Natural killer cell treated with Interleukin-12 subunit alpha and Interleukin-12 subunit beta and Interleukin-15 and Interleukin-18, amount 100 ng/mL, for 72 hours (primary cell): ENCODE measurements at regions not wholly inside any gene's neighbourhood (a gene's known extent, or its start where the extent isn't known, plus 50 kb on each side); places are given as distances from the start of the nearest gene placed in this dataset.
A peak's percentile ranks its signal among the peaks of the same experiment; 100 is the strongest.

Source experiments
- ATAC-seq, 2 donors: fragments of 150-1000 bp; cut with Tn5 transposase in 1 of 2; sonication (Bioruptor Pico), chemical (Tn5 transposase) in 1 of 2; 2 replicates each; pipeline ENCODE4 v1.10.0; 2021
- DNase-seq: peaks from one replicate; pipeline ENCODE4 v3.0.0; 2022; ENCODE audit warnings: low spot score
- H3K27ac Mint-ChIP-seq, 2 donors: 1 replicate in 1 of 2; 2 replicates in 1 of 2; pipeline ENCODE4 v1.8.0; 2022; ENCODE audit warnings: mixed read lengths in 2 of 2, mild to moderate bottlenecking in 1 of 2, moderate library complexity in 1 of 2
- H3K27me3 Mint-ChIP-seq, 2 donors: 1 replicate in 1 of 2; 2 replicates in 1 of 2; pipeline ENCODE4 v1.8.0; 2022; ENCODE audit warnings: mixed read lengths in 2 of 2
- H3K36me3 Mint-ChIP-seq: one replicate; pipeline ENCODE4 v1.8.0; 2022; ENCODE audit warnings: mixed read lengths
- H3K4me1 Mint-ChIP-seq, 2 donors: 1 replicate in 1 of 2; 2 replicates in 1 of 2; pipeline ENCODE4 v1.8.0; 2022; ENCODE audit warnings: low read depth in 2 of 2, mixed read lengths in 2 of 2, mild to moderate bottlenecking in 1 of 2
- H3K4me3 Mint-ChIP-seq: one replicate; pipeline ENCODE4 v1.8.0; 2022; ENCODE audit warnings: mixed read lengths
- H3K9me3 Mint-ChIP-seq: 2 replicates; pipeline ENCODE4 v1.8.0; 2022; ENCODE audit warnings: mixed read lengths

DNA sequence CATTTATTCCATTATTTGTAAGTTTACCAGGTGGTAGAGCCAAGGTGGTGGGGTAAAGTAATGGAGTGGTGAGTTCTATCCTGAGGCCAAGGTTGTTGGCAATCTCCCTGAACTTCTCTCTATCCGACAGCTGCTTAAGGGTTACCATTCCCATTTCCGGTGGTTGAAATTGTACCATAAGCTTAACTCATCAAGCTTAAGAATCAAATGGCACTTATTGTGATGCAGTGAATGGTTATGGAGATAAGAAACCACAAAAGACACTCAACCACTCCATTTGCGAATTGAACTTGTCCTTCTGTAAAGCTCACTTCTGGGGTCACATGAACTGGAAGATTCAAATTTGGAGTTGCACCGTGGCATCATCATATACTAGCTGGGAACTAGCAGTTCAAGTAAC, 287.4 kb upstream of the SLCO3A1 start:
- Mint-ChIP-seq H3K36me3 (no peaks in the 10 kb centered on the region), H3K27ac (no peak overlapping the region), H3K27me3 (peaks cover 32 to 48% of the 10 kb centered on the region in 2 donors), H3K4me3 (no peak overlapping the region), H3K9me3 (no peaks in the 10 kb centered on the region), H3K4me1 (no peaks in the 10 kb centered on the region)
- ATAC-seq (no peak), DNase-seq (no peak)

DNA sequence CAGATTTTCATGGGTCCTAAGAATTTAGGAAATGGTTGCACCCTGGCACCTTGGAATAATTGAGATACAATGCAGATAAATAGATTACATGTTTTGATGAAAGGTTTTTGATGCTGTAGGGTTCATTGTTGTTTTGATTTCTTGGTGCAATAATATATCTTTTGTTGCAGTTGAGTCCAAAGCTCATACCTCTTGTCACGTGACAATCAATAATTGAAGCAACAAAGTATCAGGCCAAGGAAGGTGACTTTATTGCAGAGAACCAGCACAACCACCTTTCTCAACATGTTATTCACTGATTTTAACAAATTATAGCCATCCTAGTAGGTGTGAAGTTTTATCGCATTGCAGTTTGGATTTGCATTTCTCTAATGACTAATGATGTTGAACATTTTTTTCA, 285.5 kb upstream of the SLCO3A1 start:
- DNase-seq: no peak
- no peaks in the 10 kb centered on the region for H3K9me3 Mint-ChIP-seq
- no peaks in the 10 kb centered on the region for H3K36me3 Mint-ChIP-seq
- H3K4me3 Mint-ChIP-seq: no peak overlapping the region
- no peak for ATAC-seq
- no peaks in the 10 kb centered on the region for H3K4me1 Mint-ChIP-seq
- H3K27me3 Mint-ChIP-seq: peaks cover 24 to 38% of the 10 kb centered on the region in 2 donors
- H3K27ac Mint-ChIP-seq: no peak overlapping the region

DNA sequence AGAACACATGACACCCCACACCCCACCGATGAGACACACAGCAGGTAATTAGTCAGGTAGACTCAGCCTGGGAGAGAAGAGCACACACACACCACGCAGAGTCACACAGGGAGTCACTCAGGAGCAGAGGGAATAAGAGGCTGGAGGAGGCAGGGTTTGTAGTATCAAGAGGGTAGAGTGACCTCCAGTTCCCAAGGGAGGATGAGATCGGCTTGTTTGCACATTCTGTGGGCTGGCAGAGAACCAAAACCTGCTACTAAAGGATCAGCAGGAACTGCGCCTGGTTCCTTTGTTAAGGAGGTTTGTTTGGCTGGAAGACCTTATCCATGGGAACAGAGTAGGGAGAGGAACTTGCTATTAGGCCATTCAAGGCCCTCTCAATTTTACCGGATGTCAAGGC, 281.4 kb upstream of the SLCO3A1 start:
- ATAC-seq (no peak), DNase-seq (no peak)
- Mint-ChIP-seq H3K27ac (no peak overlapping the region), H3K4me1 (no peaks in the 10 kb centered on the region), H3K9me3 (no peaks in the 10 kb centered on the region), H3K4me3 (no peak overlapping the region), H3K36me3 (no peaks in the 10 kb centered on the region), H3K27me3 (peaks cover 28 to 45% of the 10 kb centered on the region in 2 donors)

DNA sequence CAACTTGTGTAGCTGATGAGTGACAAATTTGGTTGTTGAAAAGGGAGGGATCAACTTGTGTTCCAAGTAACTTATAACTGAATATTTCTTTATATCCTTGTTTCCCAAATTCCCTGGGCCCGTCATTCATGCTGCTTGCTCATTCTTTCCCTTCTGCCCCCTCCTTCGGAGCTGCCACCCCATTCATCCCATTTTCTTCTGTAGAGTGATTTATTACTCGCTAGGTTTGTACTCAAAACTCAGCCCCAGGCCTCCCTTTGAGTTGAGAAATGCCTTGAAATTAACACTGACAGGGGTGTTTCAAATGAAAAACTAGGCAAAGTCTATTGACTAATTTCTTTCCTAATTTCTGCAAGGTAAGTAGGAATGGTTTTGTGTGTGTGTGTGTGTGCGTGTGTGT, 277.4 kb upstream of the SLCO3A1 start:
- H3K4me3 Mint-ChIP-seq: no peak overlapping the region
- H3K9me3 Mint-ChIP-seq: no peaks in the 10 kb centered on the region
- no peak overlapping the region for H3K27ac Mint-ChIP-seq
- H3K27me3 Mint-ChIP-seq: peaks cover 12 to 17% of the 10 kb centered on the region in 2 donors
- H3K36me3 Mint-ChIP-seq: no peaks in the 10 kb centered on the region
- H3K4me1 Mint-ChIP-seq: no peaks in the 10 kb centered on the region
- DNase-seq: no peak
- no peak for ATAC-seq

DNA sequence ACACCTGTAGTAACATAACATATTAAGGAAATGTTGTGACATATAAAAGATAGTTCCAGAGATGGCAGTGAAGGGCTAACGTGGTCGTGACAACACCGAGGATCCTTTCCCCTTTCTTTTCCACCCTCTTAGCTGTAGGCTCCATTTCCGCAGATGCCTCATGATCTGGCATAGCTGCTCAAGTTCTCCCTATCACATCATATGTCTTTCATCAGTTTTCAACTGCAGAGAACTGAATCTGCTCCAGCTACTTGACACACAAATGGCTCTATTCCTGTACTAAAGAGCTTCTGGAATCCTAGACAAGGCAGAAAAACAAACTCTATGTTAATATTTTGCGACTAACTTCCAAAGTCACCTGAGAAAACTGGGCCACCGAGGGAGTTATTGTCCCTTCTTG, 275.0 kb upstream of the SLCO3A1 start:
- Mint-ChIP-seq H3K9me3 (no peaks in the 10 kb centered on the region), H3K27ac (no peak overlapping the region), H3K4me1 (no peaks in the 10 kb centered on the region), H3K27me3 (peaks cover 17 to 18% of the 10 kb centered on the region in 2 donors), H3K36me3 (no peaks in the 10 kb centered on the region), H3K4me3 (no peak overlapping the region)
- DNase-seq (no peak), ATAC-seq (no peak)

DNA sequence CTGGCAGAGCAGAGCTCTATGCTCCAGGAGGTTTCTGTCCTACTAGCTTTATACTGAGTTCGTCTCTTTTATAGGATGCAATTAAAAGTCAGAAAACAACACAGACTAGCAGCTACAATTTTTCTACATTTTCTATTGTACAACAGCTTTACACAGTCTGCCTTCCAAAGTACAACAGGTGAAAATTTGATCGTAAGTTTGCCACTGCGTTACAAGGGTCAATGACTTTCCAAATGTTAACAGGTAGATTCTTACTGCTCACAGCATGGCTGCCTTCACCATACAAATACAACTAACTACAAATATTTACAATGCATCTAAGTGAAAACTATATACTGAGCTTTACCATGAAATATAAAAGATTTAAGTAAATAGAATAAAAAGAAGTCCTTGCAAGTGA, 268.6 kb upstream of the SLCO3A1 start:
- Mint-ChIP-seq H3K9me3 (no peaks in the 10 kb centered on the region), H3K4me3 (no peak overlapping the region), H3K27ac (no peak overlapping the region), H3K4me1 (no peaks in the 10 kb centered on the region), H3K27me3 (peaks cover 22 to 42% of the 10 kb centered on the region in 2 donors), H3K36me3 (no peaks in the 10 kb centered on the region)
- no peak for DNase-seq
- no peak for ATAC-seq

DNA sequence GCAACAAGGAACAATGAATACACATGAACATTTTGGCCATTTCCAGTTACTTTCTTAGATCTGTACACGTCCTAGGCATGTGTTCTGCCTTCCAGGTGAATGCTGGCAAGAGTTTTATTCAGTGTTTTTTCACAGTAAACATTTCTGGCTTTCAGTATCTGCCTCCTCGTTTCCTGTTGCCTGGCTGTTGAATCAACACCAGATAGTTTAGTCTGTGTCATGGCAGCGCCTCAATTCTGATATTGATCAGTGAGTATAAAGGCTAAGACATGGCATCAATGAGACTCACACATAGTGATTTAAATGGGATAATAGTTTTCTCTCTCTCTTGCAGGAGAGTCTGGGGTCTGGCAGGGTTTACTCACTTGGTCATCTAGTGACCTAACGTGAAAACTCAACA, 266.9 kb upstream of the SLCO3A1 start:
- Mint-ChIP-seq H3K36me3 (no peaks in the 10 kb centered on the region), H3K4me1 (no peaks in the 10 kb centered on the region), H3K9me3 (no peaks in the 10 kb centered on the region), H3K27me3 (peaks cover 26 to 47% of the 10 kb centered on the region in 2 donors), H3K27ac (no peak overlapping the region), H3K4me3 (no peak overlapping the region)
- ATAC-seq (no peak), DNase-seq (no peak)

DNA sequence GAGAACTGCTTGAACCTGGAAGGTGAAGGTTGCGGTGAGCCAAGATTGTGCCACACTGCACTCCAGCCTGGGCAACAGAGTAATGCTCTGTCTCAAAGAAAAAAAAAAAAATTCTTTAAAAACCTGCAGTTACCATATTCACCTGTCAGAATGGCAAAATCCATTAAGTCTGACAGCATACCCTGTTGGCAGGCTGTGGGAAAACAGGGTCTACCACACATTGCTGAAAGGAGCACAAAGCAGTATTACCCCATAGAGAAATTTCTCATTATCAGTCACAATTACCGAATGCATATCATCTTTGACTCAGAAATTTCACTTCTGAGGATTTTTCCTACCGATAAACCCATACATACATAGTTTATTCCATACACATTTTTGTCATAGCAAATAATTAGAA, 264.1 kb upstream of the SLCO3A1 start:
- Mint-ChIP-seq H3K4me3 (no peak overlapping the region), H3K36me3 (no peaks in the 10 kb centered on the region), H3K27ac (no peak overlapping the region), H3K4me1 (no peaks in the 10 kb centered on the region), H3K27me3 (peaks cover 22 to 31% of the 10 kb centered on the region in 2 donors), H3K9me3 (no peaks in the 10 kb centered on the region)
- no peak for DNase-seq
- no peak for ATAC-seq

DNA sequence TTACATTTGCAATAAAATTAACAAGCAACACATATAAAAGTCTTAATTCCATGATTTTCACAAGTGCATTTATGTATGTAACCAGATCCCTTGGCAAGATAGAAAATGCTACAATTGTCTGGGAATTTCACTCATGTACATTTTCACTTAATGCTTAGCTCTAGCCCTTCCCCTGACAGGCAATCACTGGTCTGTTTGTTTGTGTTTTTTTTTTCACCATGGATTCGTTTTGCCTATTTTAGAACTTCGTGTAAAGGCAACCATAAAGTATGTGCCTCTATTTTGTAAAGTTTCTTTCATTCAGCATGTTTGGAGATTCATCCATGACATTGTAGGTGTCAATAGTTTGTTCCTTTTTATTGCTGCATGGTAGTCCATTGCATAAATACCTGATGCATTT, 260.9 kb upstream of the SLCO3A1 start:
- Mint-ChIP-seq H3K4me1 (no peaks in the 10 kb centered on the region), H3K9me3 (no peaks in the 10 kb centered on the region), H3K4me3 (no peak overlapping the region), H3K27ac (no peak overlapping the region), H3K36me3 (no peaks in the 10 kb centered on the region), H3K27me3 (peaks cover 23 to 25% of the 10 kb centered on the region in 2 donors)
- DNase-seq (no peak), ATAC-seq (no peak)

DNA sequence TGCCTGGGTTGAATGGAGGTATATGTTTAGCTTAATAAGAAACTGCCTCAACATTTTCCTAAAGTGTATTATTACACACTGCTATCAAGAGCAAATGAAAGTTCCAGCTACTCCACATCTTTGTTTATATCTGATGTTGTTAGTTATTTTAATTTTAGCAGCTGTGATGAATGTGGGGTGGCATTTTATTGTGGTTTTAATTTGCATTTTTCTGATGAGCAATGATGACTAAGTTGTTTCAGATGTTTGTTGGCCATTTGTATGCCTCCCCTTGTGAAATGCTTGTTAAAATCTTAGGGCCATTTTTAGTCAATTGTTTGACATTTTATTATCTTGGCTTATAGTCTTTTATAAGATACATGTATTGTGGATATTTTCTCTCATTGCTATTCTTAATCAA, 260.4 kb upstream of the SLCO3A1 start:
- no peak for ATAC-seq
- H3K27me3 Mint-ChIP-seq: peaks cover 28 to 30% of the 10 kb centered on the region in 2 donors

DNA sequence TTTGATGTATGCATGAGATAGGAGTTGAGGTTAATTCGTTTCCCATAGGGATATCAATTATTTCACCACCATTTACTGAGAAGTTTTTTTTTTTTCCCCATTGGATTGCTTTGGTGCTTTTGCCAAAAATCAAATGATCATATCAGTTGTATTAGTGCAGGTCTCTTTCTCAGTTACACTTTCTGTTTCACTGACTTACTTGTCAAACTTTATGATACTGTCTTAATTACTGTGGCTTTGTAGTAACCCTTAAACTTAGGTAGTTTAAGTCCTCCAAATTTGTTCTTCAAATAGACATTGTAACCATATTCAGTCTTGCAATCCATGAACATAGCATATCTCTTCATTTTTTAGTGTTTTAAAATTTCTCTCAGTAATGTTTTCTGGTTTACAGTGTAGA, 259.9 kb upstream of the SLCO3A1 start:
- DNase-seq (no peak), ATAC-seq (no peak)
- Mint-ChIP-seq H3K9me3 (no peaks in the 10 kb centered on the region), H3K27ac (peak overlapping the region in 1 of 2 donors; percentile 21), H3K27me3 (peaks cover 30 to 31% of the 10 kb centered on the region in 2 donors), H3K36me3 (no peaks in the 10 kb centered on the region), H3K4me3 (no peak overlapping the region), H3K4me1 (no peaks in the 10 kb centered on the region)

More for the DNA sequence above, 260.4 kb upstream of the SLCO3A1 start:
- no peak overlapping the region for H3K27ac Mint-ChIP-seq
- H3K9me3 Mint-ChIP-seq: no peaks in the 10 kb centered on the region
- DNase-seq: no peak
- no peaks in the 10 kb centered on the region for H3K36me3 Mint-ChIP-seq
- H3K4me3 Mint-ChIP-seq: no peak overlapping the region
- no peaks in the 10 kb centered on the region for H3K4me1 Mint-ChIP-seq

DNA sequence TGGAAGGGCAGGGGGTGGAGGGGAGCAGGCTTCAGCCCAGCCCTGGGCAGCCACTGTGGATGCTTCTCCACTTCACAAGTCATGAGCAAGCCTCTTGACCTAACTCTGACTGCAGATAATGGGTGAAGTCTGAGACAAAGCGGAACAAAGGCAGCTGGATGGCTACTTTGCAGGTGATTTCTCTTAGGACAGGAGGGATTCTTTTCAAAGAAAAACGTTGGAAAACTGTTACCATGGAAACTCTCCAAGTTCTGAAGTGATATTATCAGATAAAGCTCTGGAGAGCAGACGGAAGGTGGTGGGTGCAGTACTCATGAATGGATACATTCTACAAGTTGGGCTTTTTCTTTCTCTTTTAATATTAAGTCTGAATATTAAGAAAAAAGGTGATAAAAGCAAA, 254.2 kb upstream of the SLCO3A1 start:
- Mint-ChIP-seq H3K4me3 (no peak overlapping the region), H3K27ac (no peak overlapping the region)

DNA sequence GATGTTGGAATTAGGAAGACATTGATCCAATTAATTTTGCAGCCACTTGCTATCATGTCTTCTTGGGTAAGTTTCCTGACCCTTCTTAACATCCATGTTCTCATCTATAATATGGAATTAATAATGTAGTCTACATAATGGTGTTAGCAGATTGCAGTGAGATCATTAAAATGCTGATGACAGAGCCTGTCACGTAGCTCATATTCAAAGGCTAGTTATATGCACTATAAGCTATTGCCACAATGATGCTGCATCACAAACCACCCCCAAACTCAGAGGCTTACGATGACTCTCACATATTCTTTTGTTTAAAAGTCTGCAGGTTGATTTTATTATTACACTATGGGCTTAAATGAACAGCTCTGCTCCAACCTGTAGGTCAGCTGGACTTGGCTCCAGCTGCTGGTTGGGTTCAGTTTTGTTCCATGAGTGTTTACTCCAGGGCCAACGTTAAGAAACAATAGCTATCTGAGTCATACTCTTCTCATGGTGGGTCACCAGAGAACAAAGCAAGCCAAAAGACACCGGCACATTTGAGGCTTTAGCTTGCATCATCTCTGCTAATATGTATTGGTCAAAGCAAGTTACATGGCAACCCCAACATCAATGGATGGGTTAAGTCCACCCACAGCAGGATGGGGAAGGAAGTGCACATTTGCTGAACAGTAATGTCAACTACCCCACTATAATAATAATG, 250.0 kb upstream of the SLCO3A1 start:
- no peak for DNase-seq
- H3K36me3 Mint-ChIP-seq: no peaks in the 10 kb centered on the region
- H3K4me3 Mint-ChIP-seq: no peak overlapping the region
- no peak overlapping the region for H3K27ac Mint-ChIP-seq
- ATAC-seq: no peak
- no peaks in the 10 kb centered on the region for H3K4me1 Mint-ChIP-seq
- H3K27me3 Mint-ChIP-seq: peaks cover 16 to 27% of the 10 kb centered on the region in 2 donors
- H3K9me3 Mint-ChIP-seq: no peaks in the 10 kb centered on the region

More for the DNA sequence above, 254.2 kb upstream of the SLCO3A1 start:
- no peak for DNase-seq
- no peaks in the 10 kb centered on the region for H3K4me1 Mint-ChIP-seq
- peaks cover 23 to 31% of the 10 kb centered on the region in 2 donors for H3K27me3 Mint-ChIP-seq
- no peaks in the 10 kb centered on the region for H3K9me3 Mint-ChIP-seq
- ATAC-seq: no peak
- H3K36me3 Mint-ChIP-seq: no peaks in the 10 kb centered on the region

DNA sequence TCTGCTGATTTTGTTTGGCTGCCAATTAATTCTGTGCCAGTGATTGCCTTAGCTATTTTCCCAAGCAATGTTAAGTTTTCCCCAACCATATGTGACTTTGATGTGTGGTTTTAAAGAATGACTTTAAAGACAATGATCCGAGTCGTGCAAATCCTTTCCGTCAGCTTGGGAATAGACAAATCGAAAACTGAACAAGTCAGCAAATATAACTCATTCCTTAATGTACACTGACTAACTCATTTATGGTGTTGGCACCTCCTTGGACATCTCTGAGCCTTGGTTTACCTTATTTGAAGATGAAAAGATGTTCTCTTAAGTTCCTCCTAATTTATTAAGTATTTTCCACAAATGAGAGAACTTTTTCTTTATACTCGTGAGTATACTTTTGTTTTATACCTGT, 249.4 kb upstream of the SLCO3A1 start:
- Mint-ChIP-seq H3K36me3 (no peaks in the 10 kb centered on the region), H3K4me3 (no peak overlapping the region), H3K4me1 (no peaks in the 10 kb centered on the region), H3K27ac (no peak overlapping the region), H3K27me3 (peaks cover 16 to 24% of the 10 kb centered on the region in 2 donors), H3K9me3 (no peaks in the 10 kb centered on the region)
- DNase-seq (no peak), ATAC-seq (no peak)

DNA sequence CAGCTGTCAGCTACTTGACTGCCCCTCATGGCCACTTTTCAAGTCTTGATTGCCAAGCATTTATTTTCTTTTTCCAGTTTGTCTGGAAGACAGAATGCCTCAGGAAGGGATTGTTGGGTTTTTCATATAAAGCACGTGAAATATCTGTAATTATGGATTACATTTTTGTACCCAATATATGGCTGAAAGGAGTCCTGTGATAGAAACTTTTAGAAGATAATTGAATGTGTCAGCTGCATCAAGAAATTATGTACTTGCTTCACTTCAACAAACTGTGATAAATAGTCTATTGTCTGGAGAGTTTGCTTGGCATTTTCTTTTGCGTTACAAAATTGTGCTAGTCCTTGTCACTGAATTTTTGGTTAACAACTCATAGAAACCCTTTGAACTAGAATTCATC, 247.9 kb upstream of the SLCO3A1 start:
- no peak overlapping the region for H3K27ac Mint-ChIP-seq
- DNase-seq (no peak), ATAC-seq (no peak)
- no peaks in the 10 kb centered on the region for H3K9me3 Mint-ChIP-seq
- H3K27me3 Mint-ChIP-seq: peaks cover 12 to 17% of the 10 kb centered on the region in 2 donors
- no peaks in the 10 kb centered on the region for H3K36me3 Mint-ChIP-seq
- H3K4me1 Mint-ChIP-seq: no peaks in the 10 kb centered on the region
- H3K4me3 Mint-ChIP-seq: no peak overlapping the region
